ENCODE measurements at regions not wholly inside any gene's neighbourhood (a gene's known extent, or its start where the extent isn't known, plus 50 kb on each side); places are given as distances from the start of the nearest gene placed in this dataset.
"Not testable (repeated sequence)": the region's sequence is repeated elsewhere in the genome, so short reads cannot be mapped to it uniquely, and the experiment has no call there.

DNA sequence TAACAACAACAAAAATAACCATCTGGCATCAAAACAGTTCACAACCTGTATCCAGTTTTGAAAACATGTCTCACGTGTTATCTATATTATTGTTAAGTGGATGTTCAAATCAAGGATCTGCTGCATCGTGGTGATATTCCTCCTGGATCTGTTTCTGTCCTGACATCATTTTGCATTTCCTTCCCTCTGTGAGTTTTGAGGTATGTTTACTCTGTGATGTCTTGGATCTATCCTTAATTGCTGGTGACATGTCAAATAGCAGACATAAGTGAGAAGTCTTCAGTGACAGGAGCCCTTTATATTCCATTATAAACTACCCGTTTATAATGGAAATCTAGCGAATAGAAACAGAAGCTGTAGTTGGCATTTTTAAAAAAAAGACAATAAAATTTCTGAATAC is 381.8 kb upstream of the NOX3 start:
- DNase-seq, result no peak
- in situ Hi-C loops (cut with MboI; ENCODE audit: low pct_unique_long_range_greater_than_20kb, low sequenced_read_pairs), result no loop called here

DNA sequence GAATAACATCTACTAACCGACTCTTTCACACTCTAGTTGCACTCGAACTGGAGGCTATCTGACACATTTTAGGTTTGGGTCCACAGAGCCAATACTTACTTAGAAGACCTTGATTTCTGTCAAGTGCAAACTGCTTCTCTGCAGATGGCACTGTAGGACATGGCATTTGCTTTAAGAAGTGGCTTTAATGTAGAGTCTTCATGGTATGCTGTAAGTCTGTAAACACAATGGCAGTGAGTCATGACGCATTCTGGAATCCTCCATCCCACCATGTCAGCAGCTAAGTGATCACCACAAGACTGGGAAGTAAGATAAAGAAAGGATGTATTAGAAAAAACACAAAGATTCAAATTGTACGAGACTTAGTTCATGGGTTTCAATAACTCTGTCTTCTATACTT is 377.0 kb upstream of the NOX3 start:
- in situ Hi-C loops (cut with MboI; ENCODE audit: low pct_unique_long_range_greater_than_20kb, low sequenced_read_pairs), result no loop called here
- DNase-seq, result no peak

DNA sequence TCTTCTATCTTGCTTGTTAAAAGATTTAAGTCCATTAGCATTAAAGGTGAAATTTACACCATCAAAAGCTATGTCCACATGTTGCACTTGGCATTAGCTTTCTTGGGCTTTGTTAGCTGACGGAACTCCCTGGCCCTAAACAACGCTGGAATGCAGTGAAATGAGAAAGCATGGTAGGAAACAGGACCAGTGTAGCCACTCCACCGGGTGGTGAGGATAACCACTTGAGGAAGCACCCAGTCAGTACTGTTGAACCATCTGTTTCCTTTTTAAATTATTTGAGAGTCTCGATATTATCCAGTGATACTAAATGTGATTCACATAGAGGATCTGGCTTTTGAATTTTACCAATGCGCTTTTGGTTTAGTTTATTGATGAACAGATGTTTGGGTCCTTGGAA is 374.9 kb upstream of the NOX3 start:
- DNase-seq, result no peak
- in situ Hi-C loops (cut with MboI; ENCODE audit: low pct_unique_long_range_greater_than_20kb, low sequenced_read_pairs), result no loop called here

DNA sequence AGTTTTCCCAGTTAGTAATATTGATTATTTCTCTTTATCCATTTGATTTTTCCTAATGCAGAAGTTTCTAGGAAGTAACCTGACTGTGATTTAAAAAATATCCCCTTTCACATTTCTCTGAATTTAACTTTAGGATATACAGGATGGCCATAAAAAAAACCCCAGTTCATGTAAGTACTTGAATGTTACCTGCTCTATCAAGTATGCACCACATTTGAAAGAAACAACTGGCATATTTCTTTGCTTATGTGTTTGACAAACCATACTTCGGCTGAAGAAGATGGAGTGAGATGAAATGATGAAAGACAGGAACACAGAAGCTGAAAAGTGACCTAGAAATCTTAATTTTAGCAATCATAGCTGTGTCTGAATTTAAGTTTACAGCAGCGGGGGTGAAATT is 374.0 kb upstream of the NOX3 start:
- no peak for DNase-seq
- in situ Hi-C loops (cut with MboI; ENCODE audit: low pct_unique_long_range_greater_than_20kb, low sequenced_read_pairs), result no loop called here

DNA sequence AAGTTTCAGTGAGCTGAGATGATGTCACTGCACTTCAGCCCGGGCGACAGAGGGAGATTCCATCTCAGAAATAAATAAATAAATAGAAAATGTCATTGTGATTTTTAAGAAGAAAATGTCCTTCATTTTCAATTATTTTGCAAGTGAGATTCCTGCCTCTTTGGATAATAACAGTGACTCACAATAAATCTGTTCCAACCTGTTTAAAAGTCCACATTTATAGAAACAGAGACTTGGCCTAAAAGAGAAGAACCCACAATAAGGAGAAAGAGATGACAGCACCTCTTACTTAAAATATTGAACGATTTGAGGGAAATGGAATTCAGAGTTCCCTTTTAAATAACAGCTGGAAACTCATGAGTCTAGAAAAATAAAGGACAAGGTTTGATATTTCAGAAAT is 373.4 kb upstream of the NOX3 start:
- in situ Hi-C loops (cut with MboI; ENCODE audit: low pct_unique_long_range_greater_than_20kb, low sequenced_read_pairs), result no loop called here
- no peak for DNase-seq

DNA sequence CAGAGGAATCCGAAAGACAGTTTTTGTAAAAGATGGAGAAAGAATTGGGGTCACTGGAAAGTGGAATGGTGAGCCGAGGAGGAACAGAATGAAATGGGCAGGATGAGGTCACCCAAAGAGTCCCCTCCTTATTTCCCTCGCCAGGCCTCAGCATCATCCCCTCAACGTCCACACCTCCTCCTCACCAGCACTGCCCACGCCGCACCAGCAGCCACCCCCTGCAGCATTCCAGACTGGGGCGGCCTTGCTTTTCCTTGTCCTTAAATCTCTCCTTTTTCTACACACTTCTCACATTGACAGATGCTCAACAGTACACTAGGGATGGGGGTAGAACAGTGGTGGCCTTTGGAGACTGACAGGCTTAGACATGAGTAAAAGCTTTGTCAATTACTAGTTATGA is 363.1 kb upstream of the NOX3 start:
- in situ Hi-C loops (cut with MboI; ENCODE audit: low pct_unique_long_range_greater_than_20kb, low sequenced_read_pairs), result no loop called here
- no peak for DNase-seq

DNA sequence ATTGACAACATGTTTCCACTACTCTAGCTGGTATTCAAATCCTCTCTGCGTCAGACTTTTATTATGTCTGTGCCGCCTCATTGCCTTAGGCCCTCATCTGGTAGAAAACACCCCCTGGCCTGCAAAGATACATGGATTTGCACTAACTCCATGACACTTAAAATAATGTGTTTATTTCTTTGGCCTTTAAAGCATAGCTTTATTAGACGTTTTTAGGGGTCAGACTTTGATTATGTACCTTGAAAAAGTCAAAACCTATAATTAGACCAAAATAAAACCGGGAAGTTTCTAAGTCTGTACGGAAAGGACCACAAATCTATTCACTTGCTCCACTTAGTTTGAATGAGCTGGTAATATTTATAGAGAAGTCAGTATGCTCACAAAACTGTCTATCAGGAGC is 357.9 kb upstream of the NOX3 start:
- in situ Hi-C loops (cut with MboI; ENCODE audit: low pct_unique_long_range_greater_than_20kb, low sequenced_read_pairs), result no loop called here
- no peak for DNase-seq

DNA sequence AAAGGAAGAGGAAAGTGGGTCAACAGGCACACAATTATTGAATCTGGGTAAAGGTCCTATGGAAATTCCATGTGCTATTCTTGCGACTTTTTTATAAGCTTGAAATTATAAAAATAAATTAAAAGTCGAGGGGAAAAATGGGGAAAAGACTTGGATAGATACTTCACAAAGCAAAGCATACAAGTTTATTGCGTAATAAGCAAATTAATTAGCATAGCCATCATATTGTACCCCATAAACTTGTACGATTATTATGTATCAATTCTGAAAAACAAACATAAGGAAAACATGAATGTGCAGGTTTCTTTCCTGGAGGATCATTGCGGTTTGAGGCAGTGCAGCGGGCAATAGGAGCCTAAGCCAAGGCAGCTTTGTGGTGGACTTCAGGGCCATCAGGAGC is 351.6 kb upstream of the NOX3 start:
- in situ Hi-C loops (cut with MboI; ENCODE audit: low pct_unique_long_range_greater_than_20kb, low sequenced_read_pairs), result no loop called here
- DNase-seq, result no peak

DNA sequence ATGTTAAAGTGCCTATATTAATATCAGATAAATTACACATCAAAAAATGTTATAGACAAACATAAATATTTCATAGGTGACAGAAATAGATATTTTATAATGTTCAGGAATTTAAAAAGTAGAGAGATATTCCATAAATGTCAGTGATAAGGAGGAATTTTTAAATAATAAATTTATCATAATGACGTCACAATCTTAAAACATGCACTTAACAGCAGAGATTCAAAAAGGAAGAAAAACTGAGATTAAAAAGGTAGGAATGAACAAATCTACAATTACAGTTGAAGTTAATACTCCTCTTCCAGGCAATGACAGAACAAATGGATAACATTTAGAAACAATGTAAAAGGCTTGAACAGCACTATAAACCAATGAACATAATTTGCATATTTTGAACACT is 345.4 kb upstream of the NOX3 start:
- in situ Hi-C loops (cut with MboI; ENCODE audit: low pct_unique_long_range_greater_than_20kb, low sequenced_read_pairs), result no loop called here
- DNase-seq, result no peak

DNA sequence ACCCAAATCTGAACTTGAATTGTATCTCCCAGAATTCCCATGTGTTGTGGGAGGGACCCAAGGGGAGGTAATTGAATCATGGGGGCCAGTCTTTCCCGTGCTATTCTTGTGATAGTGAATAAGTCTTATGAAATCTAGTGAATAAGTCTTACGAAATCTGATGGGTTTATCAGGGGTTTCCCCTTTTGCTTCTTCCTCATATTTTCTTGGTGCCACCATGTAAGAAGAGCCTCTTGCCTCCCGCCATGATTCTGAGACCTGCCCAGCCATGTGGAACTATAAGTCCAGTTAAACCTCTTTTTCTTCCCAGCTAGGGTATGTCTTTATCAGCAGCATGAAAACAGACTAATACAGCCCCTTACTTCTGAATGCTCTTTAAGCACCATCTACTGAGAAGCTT is 343.2 kb upstream of the NOX3 start:
- peak; percentile 1 for DNase-seq
- in situ Hi-C loops (cut with MboI; ENCODE audit: low pct_unique_long_range_greater_than_20kb, low sequenced_read_pairs), result not testable (repeated sequence)

DNA sequence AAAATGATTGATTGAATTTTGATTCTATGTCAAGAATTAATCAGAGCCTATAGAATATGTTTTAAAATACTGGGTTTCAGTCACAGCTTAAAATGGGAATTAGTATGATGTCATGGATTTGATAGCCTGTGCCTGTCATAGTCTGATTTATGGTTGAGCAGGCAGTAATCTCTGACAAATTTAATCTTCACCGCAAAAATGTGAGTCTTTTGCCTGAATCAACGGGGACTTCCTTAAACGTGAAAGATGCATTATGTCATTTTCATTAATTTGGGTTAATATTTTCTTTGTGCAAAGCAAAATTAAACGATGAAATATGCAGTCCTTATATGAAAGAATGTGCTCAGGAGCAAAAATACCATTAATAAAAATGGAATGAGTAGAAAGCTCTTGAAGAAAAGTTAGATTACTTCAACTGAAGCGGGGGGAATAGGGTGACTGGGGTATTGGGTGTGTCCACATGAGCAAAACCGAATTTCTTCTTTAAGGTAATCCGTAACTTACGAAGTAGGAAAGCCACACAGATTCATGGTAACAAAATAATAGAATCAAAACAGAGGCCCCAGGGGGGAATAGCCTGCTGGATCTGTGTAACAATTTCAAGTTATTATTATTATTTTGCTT is 339.6 kb upstream of the NOX3 start:
- no peak for DNase-seq
- in situ Hi-C loops (cut with MboI; ENCODE audit: low pct_unique_long_range_greater_than_20kb, low sequenced_read_pairs), result no loop called here

DNA sequence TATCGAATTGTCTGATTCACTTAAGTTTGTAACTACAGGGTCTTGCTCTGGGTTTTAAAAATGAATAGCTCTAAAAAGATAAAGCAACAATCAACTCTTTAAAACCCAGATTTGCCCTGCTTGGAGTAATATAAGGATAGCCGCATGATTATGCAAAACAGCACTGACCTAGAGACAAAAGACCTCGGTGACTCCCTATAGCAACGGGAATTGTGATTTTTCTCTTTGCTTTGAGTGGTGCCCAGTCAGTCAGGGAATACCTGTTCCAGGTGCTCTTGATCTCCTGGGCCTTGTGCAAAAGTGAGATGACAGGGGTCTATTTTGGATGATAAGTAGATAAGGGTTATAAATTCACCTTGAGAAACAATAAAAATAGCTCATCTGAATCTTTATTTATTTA is 336.3 kb upstream of the NOX3 start:
- in situ Hi-C loops (cut with MboI; ENCODE audit: low pct_unique_long_range_greater_than_20kb, low sequenced_read_pairs), result no loop called here
- DNase-seq, result no peak

DNA sequence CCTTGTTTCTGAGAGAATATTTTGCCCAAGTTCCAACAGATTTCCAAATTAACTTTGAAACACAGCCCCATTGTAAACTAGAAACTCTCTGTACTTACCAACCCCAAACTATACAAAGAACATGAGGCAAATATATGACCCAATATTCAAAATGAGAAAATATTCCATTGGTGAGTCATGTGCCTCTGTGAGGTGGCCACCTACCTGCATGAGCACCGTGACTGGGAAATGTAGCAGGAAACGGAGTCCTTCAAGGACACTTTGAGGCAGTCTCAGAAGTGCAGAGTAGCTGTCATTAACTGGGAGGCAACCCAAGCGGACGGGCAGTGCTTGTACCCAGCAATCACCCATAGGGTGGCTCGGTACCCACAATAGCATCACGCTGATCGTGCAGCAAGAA is 335.5 kb upstream of the NOX3 start:
- DNase-seq, result no peak
- in situ Hi-C loops (cut with MboI; ENCODE audit: low pct_unique_long_range_greater_than_20kb, low sequenced_read_pairs), result no loop called here

DNA sequence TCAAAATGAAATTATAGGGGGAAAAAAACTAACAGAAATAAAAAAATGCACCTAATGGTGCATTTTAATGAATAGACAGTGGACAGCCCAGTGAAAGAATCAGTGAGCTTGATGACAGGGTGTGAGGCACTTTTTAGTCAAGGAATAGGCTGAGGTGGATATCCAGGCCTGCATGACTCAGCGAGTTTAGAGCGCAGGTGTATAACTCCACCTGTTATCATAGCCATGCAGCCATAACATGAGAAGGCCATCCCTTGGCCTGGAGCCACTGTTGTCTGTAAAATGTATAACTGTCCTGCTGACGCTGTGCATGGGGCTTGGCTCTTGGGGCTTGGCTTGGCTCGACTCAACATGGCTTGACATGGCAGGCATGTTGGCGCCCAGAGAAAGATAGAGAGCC is 331.5 kb upstream of the NOX3 start:
- in situ Hi-C loops (cut with MboI; ENCODE audit: low pct_unique_long_range_greater_than_20kb, low sequenced_read_pairs), result no loop called here
- no peak for DNase-seq

DNA sequence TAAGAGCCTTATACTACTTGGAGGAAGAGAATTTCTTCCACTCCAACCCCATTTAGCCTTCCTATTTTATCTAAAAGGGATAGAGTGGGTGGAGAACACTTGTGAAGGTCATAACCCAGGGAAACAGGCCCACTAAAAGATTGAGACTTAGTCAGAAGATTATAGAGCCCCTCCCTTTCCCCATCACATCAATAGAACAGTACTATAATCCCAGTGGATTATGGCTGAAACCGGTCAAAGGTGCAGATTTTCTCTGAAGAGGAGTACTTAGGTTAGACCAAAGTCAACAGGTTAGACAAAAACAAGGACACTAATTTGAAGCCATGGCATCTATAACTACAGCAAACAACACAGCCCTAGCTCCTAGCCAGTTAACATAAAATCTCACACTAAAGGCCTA is 330.9 kb upstream of the NOX3 start:
- in situ Hi-C loops (cut with MboI; ENCODE audit: low pct_unique_long_range_greater_than_20kb, low sequenced_read_pairs), result no loop called here

DNA sequence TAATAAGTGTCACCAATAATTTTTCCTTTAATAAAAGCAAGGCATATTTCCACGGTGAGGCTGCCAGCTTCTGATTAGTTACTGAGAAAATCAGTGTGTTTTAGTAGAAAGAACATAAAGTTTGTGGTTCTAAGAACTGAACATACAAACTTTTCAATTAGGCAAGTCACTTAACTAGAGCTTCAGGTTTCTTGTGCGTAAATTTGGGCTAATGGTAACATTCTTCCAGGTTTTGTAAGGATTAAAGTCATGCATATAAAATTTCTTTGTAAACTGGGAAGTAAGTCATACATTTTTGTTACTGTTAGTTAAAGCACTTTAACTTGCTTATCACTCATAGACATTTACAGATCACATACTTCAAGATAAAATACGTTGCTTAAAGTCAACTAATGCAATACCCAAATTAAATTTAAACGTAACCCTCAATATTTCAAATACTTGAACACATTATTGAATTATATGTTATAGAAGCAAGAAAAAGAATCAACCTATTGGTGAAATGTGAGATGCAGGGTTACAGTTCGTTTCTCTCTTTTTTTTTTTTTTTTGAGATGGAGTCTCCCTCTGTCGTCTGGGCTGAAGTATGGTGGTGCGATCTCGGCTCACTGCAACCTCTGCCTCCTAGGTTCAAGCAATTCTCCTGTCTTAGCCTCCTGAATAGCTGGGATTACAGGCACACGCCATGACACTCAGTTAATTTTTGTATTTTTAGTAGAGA is 327.3 kb upstream of the NOX3 start:
- no peak for DNase-seq
- in situ Hi-C loops (cut with MboI; ENCODE audit: low pct_unique_long_range_greater_than_20kb, low sequenced_read_pairs), result no loop called here

More for the DNA sequence above, 330.9 kb upstream of the NOX3 start:
- no peak for DNase-seq

DNA sequence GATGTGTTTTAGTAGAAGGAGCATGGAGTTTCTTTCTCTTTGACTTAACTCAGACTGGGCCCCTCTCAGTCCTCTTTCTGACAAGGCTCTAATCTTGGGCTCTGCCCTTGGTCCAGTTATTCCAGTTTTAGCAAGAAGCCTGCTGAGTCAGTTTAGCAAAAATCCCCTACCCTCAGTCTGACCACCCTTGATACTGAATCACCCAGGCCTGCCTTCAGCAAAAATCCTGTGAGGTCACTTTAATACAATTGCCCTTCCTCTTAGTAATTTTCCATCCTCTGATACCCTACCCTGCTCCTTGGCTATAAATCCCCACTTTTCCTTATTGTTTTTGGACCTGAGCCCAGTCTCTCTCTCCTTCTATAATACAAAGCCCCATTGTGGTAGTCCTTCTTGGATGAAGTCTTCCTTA is 326.7 kb upstream of the NOX3 start:
- in situ Hi-C loops (cut with MboI; ENCODE audit: low pct_unique_long_range_greater_than_20kb, low sequenced_read_pairs), result no loop called here

DNA sequence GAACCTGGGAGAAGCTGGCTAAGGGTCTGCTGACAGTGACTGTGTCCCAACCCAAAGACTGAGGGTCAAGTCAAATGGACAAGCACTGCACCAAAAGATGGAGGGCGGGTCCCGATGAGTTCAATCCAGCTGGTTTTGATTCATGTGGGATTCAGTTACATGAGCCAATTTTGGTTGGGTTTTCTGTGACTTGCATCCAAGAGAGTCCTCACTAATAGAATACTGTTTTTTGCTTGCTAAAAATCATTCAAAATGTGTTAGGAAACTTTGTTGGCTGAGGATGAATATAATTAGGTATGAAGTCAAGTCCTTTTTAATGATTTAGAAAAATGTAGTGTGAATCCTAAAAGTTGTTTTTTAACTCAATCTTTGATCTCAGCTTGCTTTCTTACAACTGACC is 323.8 kb upstream of the NOX3 start:
- in situ Hi-C loops (cut with MboI; ENCODE audit: low pct_unique_long_range_greater_than_20kb, low sequenced_read_pairs), result no loop called here
- no peak for DNase-seq

More for the DNA sequence above, 326.7 kb upstream of the NOX3 start:
- DNase-seq, result no peak

DNA sequence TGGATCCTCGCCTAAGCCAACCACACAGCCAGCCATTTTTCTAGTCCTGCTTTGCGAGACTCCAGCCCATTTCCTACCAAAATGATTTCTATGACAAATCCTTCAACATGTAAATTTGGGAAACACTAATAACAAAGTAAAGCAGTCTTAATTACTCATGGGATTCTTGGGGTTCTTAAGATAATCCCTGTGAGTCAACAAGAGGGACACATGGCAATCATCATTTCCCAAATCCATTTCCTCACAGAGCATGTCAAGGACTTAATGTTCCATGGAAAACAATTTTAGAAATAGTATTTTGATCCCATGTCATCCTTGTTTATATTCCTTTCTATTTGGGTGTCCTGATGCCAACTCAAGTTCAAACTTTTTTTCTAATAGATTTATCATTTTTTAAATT is 322.7 kb upstream of the NOX3 start:
- in situ Hi-C loops (cut with MboI; ENCODE audit: low pct_unique_long_range_greater_than_20kb, low sequenced_read_pairs), result no loop called here
- DNase-seq, result no peak

DNA sequence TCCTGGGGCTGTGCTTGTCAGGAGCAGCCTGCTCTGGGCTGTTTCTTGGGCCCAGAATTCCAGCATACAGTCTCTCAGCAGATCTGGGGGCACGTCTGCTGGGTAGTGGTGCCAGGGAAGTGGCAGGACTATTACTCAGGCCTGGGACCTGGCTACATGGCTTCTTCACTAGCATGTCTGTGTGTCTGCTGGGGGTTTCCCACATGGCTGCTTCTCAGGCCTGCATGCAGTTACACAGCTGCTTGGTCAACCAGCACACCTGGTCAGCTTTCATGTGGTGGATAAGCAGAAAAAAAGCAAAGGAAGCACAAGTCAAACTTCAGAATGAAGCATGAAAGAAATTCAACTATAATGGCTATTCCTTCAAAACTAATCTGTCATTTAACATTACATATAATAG is 316.2 kb upstream of the NOX3 start:
- DNase-seq, result no peak
- in situ Hi-C loops (cut with MboI; ENCODE audit: low pct_unique_long_range_greater_than_20kb, low sequenced_read_pairs), result no loop called here

DNA sequence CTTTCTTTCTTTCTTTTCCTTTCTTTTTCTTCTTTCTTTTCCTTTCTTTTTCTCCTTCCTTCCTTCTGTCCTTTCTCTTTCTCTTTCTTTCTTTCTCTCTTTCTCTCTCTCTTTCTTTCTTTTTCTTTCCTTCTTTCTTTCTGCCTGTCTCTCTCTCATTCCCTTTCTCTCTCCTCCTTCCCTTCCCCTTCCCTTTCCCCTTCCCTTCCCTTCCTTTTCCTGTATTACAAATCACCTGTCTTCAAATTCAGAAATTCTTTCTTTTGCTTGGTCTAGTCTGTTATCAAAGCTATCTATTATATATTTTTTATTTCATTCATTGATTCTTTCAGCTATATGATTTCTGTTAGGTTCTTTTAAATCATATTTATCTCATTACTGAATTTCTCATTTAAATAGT is 315.2 kb upstream of the NOX3 start:
- no peak for DNase-seq
- in situ Hi-C loops (cut with MboI; ENCODE audit: low pct_unique_long_range_greater_than_20kb, low sequenced_read_pairs), result no loop called here

Data from KBM-7 (cell line).